Trophoblast cell (in vitro differentiated cells and primary cell): ENCODE measurements at regions not wholly inside any gene's neighbourhood (a gene's known extent, or its start where the extent isn't known, plus 50 kb on each side); places are given as distances from the start of the nearest gene placed in this dataset.

Experiments used
- DNase-seq, 2 donors: peaks; one replicate each; pipeline ENCODE4 v3.0.0-alpha.2; 2016
- H2AFZ ChIP-seq: 2 replicates; pipeline ENCODE4 v1.6.1; 2013; ENCODE audit warnings: low read length, moderate library complexity, mild to moderate bottlenecking; ENCODE audit not compliant: insufficient read depth, poor library complexity
- H2AK5ac ChIP-seq: 2 replicates; pipeline ENCODE4 v1.6.1; 2013; ENCODE audit warnings: mild to moderate bottlenecking, low read length
- H2BK120ac ChIP-seq: 2 replicates; pipeline ENCODE4 v1.6.1; 2013; ENCODE audit warnings: low read length, mild to moderate bottlenecking, moderate library complexity; ENCODE audit not compliant: insufficient read depth, poor library complexity
- H2BK12ac ChIP-seq: 2 replicates; pipeline ENCODE4 v1.6.1; 2013; ENCODE audit warnings: mild to moderate bottlenecking, low read length, moderate library complexity
- H2BK5ac ChIP-seq: 2 replicates; pipeline ENCODE4 v1.6.1; 2013; ENCODE audit warnings: low read length, low read depth, moderate library complexity, mild to moderate bottlenecking; ENCODE audit not compliant: poor library complexity
- H3K14ac ChIP-seq: 2 replicates; pipeline ENCODE4 v1.6.1; 2013; ENCODE audit warnings: mild to moderate bottlenecking, low read length
- H3K18ac ChIP-seq: 2 replicates; pipeline ENCODE4 v1.6.1; 2013; ENCODE audit warnings: mild to moderate bottlenecking, low read length
- H3K23ac ChIP-seq: 2 replicates; pipeline ENCODE4 v1.6.1; 2013; ENCODE audit warnings: low read length
- H3K27ac ChIP-seq: 2 replicates; pipeline ENCODE4 v1.5.1; 2013; ENCODE audit warnings: low read depth, mild to moderate bottlenecking, inconsistent platforms, low read length, moderate library complexity
- H3K27me3 ChIP-seq: 2 replicates; pipeline ENCODE4 v1.6.1; 2013; ENCODE audit warnings: inconsistent platforms, mild to moderate bottlenecking, low read length, moderate library complexity; ENCODE audit not compliant: insufficient read depth
- H3K36me3 ChIP-seq, 2 experiments: 1 replicate in 1 of 2; 2 replicates in 1 of 2; pipeline ENCODE4 v1.6.1; 2013; ENCODE audit warnings: low read length in 2 of 2, mild to moderate bottlenecking in 2 of 2, moderate library complexity in 1 of 2; ENCODE audit not compliant: insufficient read depth in 2 of 2, control insufficient read depth in 1 of 2
- H3K4ac ChIP-seq: 2 replicates; pipeline ENCODE4 v1.6.1; 2013; ENCODE audit warnings: low read depth, mild to moderate bottlenecking, low read length, moderate library complexity
- H3K4me1 ChIP-seq, 2 experiments: 1 replicate in 1 of 2; 2 replicates in 1 of 2; pipeline ENCODE4 v1.6.1; 2013; ENCODE audit warnings: low read length in 2 of 2, mild to moderate bottlenecking in 2 of 2, moderate library complexity in 1 of 2; ENCODE audit not compliant: insufficient read depth in 2 of 2, control insufficient read depth in 1 of 2
- H3K4me2 ChIP-seq: 2 replicates; pipeline ENCODE4 v1.6.1; 2013; ENCODE audit warnings: inconsistent platforms, mild to moderate bottlenecking, low read length, moderate library complexity
- H3K4me3 ChIP-seq: 2 replicates; pipeline ENCODE4 v1.5.1; 2013; ENCODE audit warnings: mild to moderate bottlenecking, low read depth, low read length, inconsistent platforms
- H3K79me1 ChIP-seq: one replicate; pipeline ENCODE4 v1.6.1; 2013; ENCODE audit warnings: low read length
- H3K79me2 ChIP-seq: 2 replicates; pipeline ENCODE4 v1.6.1; 2013; ENCODE audit warnings: low read length, mild to moderate bottlenecking; ENCODE audit not compliant: control insufficient read depth, insufficient read depth, poor library complexity
- H3K9ac ChIP-seq: 2 replicates; pipeline ENCODE4 v1.6.1; 2013; ENCODE audit warnings: mild to moderate bottlenecking, low read length
- H3K9me3 ChIP-seq: 2 replicates; pipeline ENCODE4 v1.6.1; 2013; ENCODE audit warnings: low read depth, mild to moderate bottlenecking, control low read depth, inconsistent platforms, low read length; ENCODE audit not compliant: insufficient read depth
- H4K12ac ChIP-seq: 2 replicates; pipeline ENCODE4 v1.6.1; 2013; ENCODE audit warnings: low read depth, mild to moderate bottlenecking, low read length, moderate library complexity
- H4K8ac ChIP-seq: 2 replicates; pipeline ENCODE4 v1.6.1; 2013; ENCODE audit warnings: low read depth, mild to moderate bottlenecking, low read length, moderate library complexity
- H4K91ac ChIP-seq: one replicate; pipeline ENCODE4 v1.6.1; 2013; ENCODE audit warnings: low read depth, mild to moderate bottlenecking, low read length, moderate library complexity
- WGBS: extraction: QIAGEN DNeasy Blood & Tissue Kit; methylation state at CpG from one replicate; pipeline ENCODE4 v1.1.7; 2013; ENCODE audit warnings: missing lambda C conversion rate; ENCODE audit not compliant: insufficient read length, insufficient coverage; ENCODE audit errors: extremely low coverage; 5-methylcytosine and 5-hydroxymethylcytosine counted together

DNA sequence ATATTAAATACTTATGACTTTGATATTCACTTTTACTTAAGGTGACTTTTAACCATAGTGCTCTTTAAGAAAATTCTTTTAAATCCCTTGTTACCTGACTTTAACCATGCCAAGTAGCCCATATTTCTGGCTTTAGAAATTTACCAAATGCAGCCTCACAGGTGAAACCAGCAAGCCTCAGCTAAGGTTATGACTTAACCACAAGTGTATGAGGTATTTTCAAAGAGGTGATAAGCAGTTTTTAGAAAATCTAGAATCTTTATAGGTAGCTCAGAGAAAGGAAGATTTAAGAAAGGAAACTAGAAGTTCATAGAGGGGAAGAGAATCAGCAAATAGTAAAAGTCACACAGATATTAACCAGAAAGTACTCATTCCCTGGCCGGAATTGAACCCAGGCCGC is 661.9 kb upstream of the GJE1 start:
- Histone ChIP-seq H3K9me3 (peaks cover 5% of the 10 kb centered on the region), H4K91ac (no peak overlapping the region), H3K79me1 (no peaks in the 10 kb centered on the region), H2BK12ac (no peak overlapping the region), H3K4me3 (no peak overlapping the region), H3K4me1 (no peaks in the 10 kb centered on the region), H4K12ac (no peak overlapping the region), H3K14ac (no peak overlapping the region), H3K18ac (no peak overlapping the region), H4K8ac (no peak overlapping the region), H2BK120ac (no peak overlapping the region), H2BK5ac (no peak overlapping the region), H3K36me3 (no peaks in the 10 kb centered on the region), H2AK5ac (no peak overlapping the region), H3K27ac (no peak overlapping the region), H3K9ac (no peak overlapping the region), H3K79me2 (no peaks in the 10 kb centered on the region), H3K4me2 (no peak overlapping the region), H3K23ac (no peak overlapping the region), H3K27me3 (no peaks in the 10 kb centered on the region), H2AFZ (no peak overlapping the region), H3K4ac (no peak overlapping the region)
- WGBS, result no CpG with 5 or more reads among the region's 2 CpGs
- no peak for DNase-seq

DNA sequence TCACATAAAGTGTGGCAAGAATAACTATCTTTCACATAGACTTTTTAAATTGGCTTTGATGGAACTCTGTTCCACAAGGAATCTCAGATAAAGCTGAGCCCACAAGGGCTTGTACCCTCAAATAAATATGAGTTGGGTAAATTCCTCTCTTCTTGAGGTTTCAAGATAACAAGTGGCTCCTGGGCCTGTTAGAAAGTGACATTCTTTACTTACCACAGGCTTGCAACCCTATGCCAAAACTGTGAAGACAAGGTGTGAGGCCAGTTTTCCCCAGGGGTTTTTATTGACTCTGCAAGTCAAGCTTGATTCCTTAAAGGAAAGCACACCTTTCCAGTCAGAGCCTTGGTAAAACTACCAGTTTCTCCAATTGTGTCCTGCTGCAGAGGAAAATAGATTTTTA is 664.8 kb upstream of the GJE1 start:
- no peak overlapping the region for H4K91ac ChIP-seq
- no peak overlapping the region for H3K14ac ChIP-seq
- H3K23ac ChIP-seq, result no peak overlapping the region
- H3K27ac ChIP-seq, result no peak overlapping the region
- H4K12ac ChIP-seq, result no peak overlapping the region
- no peaks in the 10 kb centered on the region for H3K36me3 ChIP-seq
- no peaks in the 10 kb centered on the region for H3K27me3 ChIP-seq
- no peak overlapping the region for H2BK5ac ChIP-seq
- H3K18ac ChIP-seq, result no peak overlapping the region
- H2BK120ac ChIP-seq, result no peak overlapping the region
- H3K79me1 ChIP-seq, result no peaks in the 10 kb centered on the region
- H3K9ac ChIP-seq, result no peak overlapping the region
- DNase-seq, result no peak
- H4K8ac ChIP-seq, result no peak overlapping the region
- no peak overlapping the region for H2AFZ ChIP-seq
- H3K79me2 ChIP-seq, result no peaks in the 10 kb centered on the region
- H3K4me2 ChIP-seq, result no peak overlapping the region
- H3K9me3 ChIP-seq, result peaks cover 5% of the 10 kb centered on the region
- no peak overlapping the region for H2BK12ac ChIP-seq
- H2AK5ac ChIP-seq, result no peak overlapping the region
- H3K4ac ChIP-seq, result no peak overlapping the region
- H3K4me1 ChIP-seq, result no peaks in the 10 kb centered on the region
- H3K4me3 ChIP-seq, result no peak overlapping the region

DNA sequence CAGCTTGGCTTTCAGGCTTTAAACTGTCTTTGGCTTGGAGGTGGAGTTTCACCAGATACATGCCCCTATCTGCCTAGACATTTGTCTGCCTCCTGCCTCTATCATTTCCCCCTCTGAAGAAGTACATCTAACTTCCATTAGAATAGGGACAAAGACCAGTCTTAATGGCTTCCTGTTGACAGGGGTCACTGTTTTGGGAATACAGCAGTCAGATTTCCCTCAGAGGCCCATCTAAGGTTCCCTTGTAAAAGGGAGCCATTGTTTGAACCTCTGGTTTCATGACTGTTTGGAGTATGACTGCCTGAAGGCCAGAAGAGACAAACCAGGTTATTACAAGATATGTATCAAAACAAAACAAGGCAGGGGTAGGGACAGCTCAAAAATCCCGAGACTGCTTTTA is 665.7 kb upstream of the GJE1 start:
- H2AK5ac ChIP-seq, result no peak overlapping the region
- no peaks in the 10 kb centered on the region for H3K36me3 ChIP-seq
- no peak overlapping the region for H3K4me2 ChIP-seq
- no peak overlapping the region for H3K23ac ChIP-seq
- H3K9me3 ChIP-seq, result peaks cover 5% of the 10 kb centered on the region
- H2AFZ ChIP-seq, result no peak overlapping the region
- H2BK12ac ChIP-seq, result no peak overlapping the region
- no peak overlapping the region for H3K4ac ChIP-seq
- no peak overlapping the region for H2BK120ac ChIP-seq
- H3K14ac ChIP-seq, result no peak overlapping the region
- H3K18ac ChIP-seq, result no peak overlapping the region
- no peaks in the 10 kb centered on the region for H3K27me3 ChIP-seq
- H3K9ac ChIP-seq, result no peak overlapping the region
- DNase-seq, result no peak
- H3K4me3 ChIP-seq, result no peak overlapping the region
- H4K12ac ChIP-seq, result no peak overlapping the region
- no peak overlapping the region for H4K91ac ChIP-seq
- H3K79me1 ChIP-seq, result no peaks in the 10 kb centered on the region
- H3K27ac ChIP-seq, result no peak overlapping the region
- no peak overlapping the region for H2BK5ac ChIP-seq
- no peak overlapping the region for H4K8ac ChIP-seq
- no peaks in the 10 kb centered on the region for H3K4me1 ChIP-seq
- no peaks in the 10 kb centered on the region for H3K79me2 ChIP-seq
- no CpG with 5 or more reads among the region's 1 CpG for WGBS

DNA sequence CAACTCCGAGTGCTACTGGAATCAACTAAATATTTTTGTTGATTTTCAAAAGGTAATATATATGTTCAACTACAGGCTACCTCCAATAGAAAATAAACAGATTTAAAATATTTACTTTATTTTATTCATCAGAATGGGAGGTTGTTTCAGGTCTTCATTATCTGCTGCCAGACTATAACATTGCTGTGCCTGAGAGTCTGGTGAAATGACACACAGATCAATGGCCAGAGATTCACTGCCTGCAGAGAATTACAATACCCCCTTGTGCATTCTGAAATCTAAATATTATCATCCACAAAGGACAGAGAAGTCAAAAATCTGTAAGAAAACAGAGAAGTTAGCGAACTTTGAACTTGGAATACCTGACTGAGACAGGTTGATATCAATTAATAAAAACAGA is 667.8 kb upstream of the GJE1 start:
- no peak overlapping the region for H2AFZ ChIP-seq
- H4K8ac ChIP-seq, result no peak overlapping the region
- no peak overlapping the region for H3K14ac ChIP-seq
- no peaks in the 10 kb centered on the region for H3K4me1 ChIP-seq
- H3K79me2 ChIP-seq, result no peaks in the 10 kb centered on the region
- H3K4me2 ChIP-seq, result no peak overlapping the region
- no peaks in the 10 kb centered on the region for H3K27me3 ChIP-seq
- no peak for DNase-seq
- H3K18ac ChIP-seq, result no peak overlapping the region
- peaks cover 3% of the 10 kb centered on the region for H3K9me3 ChIP-seq
- no peak overlapping the region for H4K12ac ChIP-seq
- H3K79me1 ChIP-seq, result no peaks in the 10 kb centered on the region
- H2BK120ac ChIP-seq, result no peak overlapping the region
- H3K4ac ChIP-seq, result no peak overlapping the region
- H3K4me3 ChIP-seq, result no peak overlapping the region
- no peak overlapping the region for H3K27ac ChIP-seq
- no peak overlapping the region for H2BK12ac ChIP-seq
- no peaks in the 10 kb centered on the region for H3K36me3 ChIP-seq
- no peak overlapping the region for H2BK5ac ChIP-seq
- H3K9ac ChIP-seq, result no peak overlapping the region
- WGBS, result no CpG with 5 or more reads among the region's 2 CpGs
- H2AK5ac ChIP-seq, result no peak overlapping the region
- no peak overlapping the region for H4K91ac ChIP-seq
- H3K23ac ChIP-seq, result no peak overlapping the region

DNA sequence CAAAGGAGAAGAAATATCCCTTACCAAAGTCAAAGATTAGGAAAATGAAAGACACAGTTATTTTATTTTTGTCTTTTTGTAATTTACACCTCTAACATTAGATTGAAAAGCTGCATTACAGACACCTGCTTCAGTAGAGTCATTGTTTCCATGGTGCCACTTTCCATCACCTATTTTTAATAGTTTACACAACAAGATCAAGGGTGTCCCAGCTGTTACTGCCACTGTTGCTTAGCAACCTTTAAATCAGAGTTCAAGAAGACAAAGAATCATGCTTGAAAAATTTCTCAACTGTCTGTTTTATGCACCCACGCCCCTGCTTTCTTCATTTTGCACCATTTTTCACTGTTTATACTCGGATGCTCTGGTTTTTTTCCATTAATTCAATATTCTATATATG is 668.2 kb upstream of the GJE1 start:
- Histone ChIP-seq H2AFZ (no peak overlapping the region), H3K14ac (no peak overlapping the region), H3K27ac (no peak overlapping the region), H2AK5ac (no peak overlapping the region), H3K4ac (no peak overlapping the region), H3K4me1 (no peaks in the 10 kb centered on the region), H3K4me3 (no peak overlapping the region), H3K23ac (no peak overlapping the region), H4K8ac (no peak overlapping the region), H3K18ac (no peak overlapping the region), H3K4me2 (no peak overlapping the region), H3K9me3 (peaks cover 3% of the 10 kb centered on the region), H3K79me1 (no peaks in the 10 kb centered on the region), H3K9ac (no peak overlapping the region), H3K27me3 (no peaks in the 10 kb centered on the region), H2BK12ac (no peak overlapping the region), H2BK120ac (no peak overlapping the region), H4K91ac (no peak overlapping the region), H3K36me3 (no peaks in the 10 kb centered on the region), H3K79me2 (no peaks in the 10 kb centered on the region), H2BK5ac (no peak overlapping the region), H4K12ac (no peak overlapping the region)
- no CpG with 5 or more reads among the region's 2 CpGs for WGBS
- peak; percentile 32 to 84 for DNase-seq
